Chondrocyte (in vitro differentiated cells): ENCODE measurements at regions not wholly inside any gene's neighbourhood (a gene's known extent, or its start where the extent isn't known, plus 50 kb on each side); places are given as distances from the start of the nearest gene placed in this dataset.

Experiments used
- DNase-seq: peaks from one replicate; pipeline ENCODE4 v3.0.0; 2021; ENCODE audit warnings: mixed read lengths, low spot score
- H3K27ac Mint-ChIP-seq: one replicate; pipeline ENCODE4 v1.8.0; 2021; ENCODE audit warnings: mild to moderate bottlenecking, moderate library complexity, mixed read lengths; ENCODE audit not compliant: unreplicated experiment
- H3K27me3 Mint-ChIP-seq: 2 replicates; pipeline ENCODE4 v1.8.0; 2021; ENCODE audit warnings: low read depth, mixed read lengths
- H3K36me3 Mint-ChIP-seq: 2 replicates; pipeline ENCODE4 v1.8.0; 2021; ENCODE audit warnings: low read depth, mixed read lengths
- H3K4me1 Mint-ChIP-seq: 2 replicates; pipeline ENCODE4 v1.8.0; 2021; ENCODE audit warnings: low read depth, mild to moderate bottlenecking, mixed read lengths
- H3K4me3 Mint-ChIP-seq: one replicate; pipeline ENCODE4 v1.8.0; 2021; ENCODE audit warnings: mild to moderate bottlenecking, moderate library complexity, mixed read lengths; ENCODE audit not compliant: unreplicated experiment
- H3K9me3 Mint-ChIP-seq: 2 replicates; pipeline ENCODE4 v1.8.0; 2021; ENCODE audit warnings: low read depth, mixed read lengths
- CTCF ChIP-seq: fragments of 200-600 bp; sonication (generic); IDR thresholded peaks from 2 replicates; pipeline ENCODE4 v1.5.0; 2021; ENCODE audit warnings: antibody characterized with exemption, mild to moderate bottlenecking, moderate library complexity

- no peaks in the 10 kb centered on the region for H3K36me3 Mint-ChIP-seq
- peak; percentile 46 for TF ChIP-seq CTCF
- H3K27me3 Mint-ChIP-seq, result no peaks in the 10 kb centered on the region
- DNase-seq, result no peak
- peak overlapping the region; percentile 93 for H3K27ac Mint-ChIP-seq
- no peaks in the 10 kb centered on the region for H3K9me3 Mint-ChIP-seq
- no peak overlapping the region for H3K4me3 Mint-ChIP-seq
- peaks cover 22% of the 10 kb centered on the region for H3K4me1 Mint-ChIP-seq
Measured at GRCh38 chr6:159595173-159595572, 97.9 kb downstream of the SOD2 start.

GRCh38 chr6:159594750-159595117 lies 98.3 kb downstream of the SOD2 start:
- Mint-ChIP-seq H3K4me3 (no peak overlapping the region), H3K9me3 (no peaks in the 10 kb centered on the region), H3K27ac (peak overlapping the region; percentile 93)

GRCh38 chr6:159594106-159594749 lies 98.8 kb downstream of the SOD2 start:
- H3K4me3 Mint-ChIP-seq, result no peak overlapping the region
- peaks cover 22% of the 10 kb centered on the region for H3K4me1 Mint-ChIP-seq
- no peaks in the 10 kb centered on the region for H3K36me3 Mint-ChIP-seq
- TF ChIP-seq CTCF, result no peak
- H3K9me3 Mint-ChIP-seq, result no peaks in the 10 kb centered on the region
- DNase-seq, result no peak
- H3K27ac Mint-ChIP-seq, result peak overlapping the region; percentile 93
- no peaks in the 10 kb centered on the region for H3K27me3 Mint-ChIP-seq

More at GRCh38 chr6:159594750-159595117, 98.3 kb downstream of the SOD2 start:
- DNase-seq, result no peak
- TF ChIP-seq CTCF, result no peak
- H3K27me3 Mint-ChIP-seq, result no peaks in the 10 kb centered on the region
- H3K4me1 Mint-ChIP-seq, result peaks cover 22% of the 10 kb centered on the region
- H3K36me3 Mint-ChIP-seq, result no peaks in the 10 kb centered on the region

- H3K27me3 Mint-ChIP-seq, result peaks cover 7% of the 10 kb centered on the region
- no peaks in the 10 kb centered on the region for H3K9me3 Mint-ChIP-seq
- peaks cover 16% of the 10 kb centered on the region for H3K4me1 Mint-ChIP-seq
- H3K36me3 Mint-ChIP-seq, result no peaks in the 10 kb centered on the region
- DNase-seq, result no peak
- no peak for TF ChIP-seq CTCF
- no peak overlapping the region for H3K4me3 Mint-ChIP-seq
- H3K27ac Mint-ChIP-seq, result no peak overlapping the region
Measured at GRCh38 chr6:159590835-159591234, 102.2 kb downstream of the SOD2 start.

- Mint-ChIP-seq H3K27me3 (peaks cover 15% of the 10 kb centered on the region), H3K9me3 (no peaks in the 10 kb centered on the region), H3K4me3 (no peak overlapping the region), H3K27ac (no peak overlapping the region), H3K4me1 (no peaks in the 10 kb centered on the region), H3K36me3 (no peaks in the 10 kb centered on the region)
- TF ChIP-seq CTCF, result no peak
- DNase-seq, result no peak
Measured at GRCh38 chr6:159586684-159587083, 106.4 kb downstream of the SOD2 start.
